Uterus (tissue), 3 donors: ENCODE measurements at regions not wholly inside any gene's neighbourhood (a gene's known extent, or its start where the extent isn't known, plus 50 kb on each side); places are given as distances from the start of the nearest gene placed in this dataset.

Experiments
- DNase-seq, 2 donors: peaks; one replicate each; pipeline ENCODE4 v3.0.0-alpha.2; 2019 to 2020
- H3K27ac ChIP-seq, 2 donors: fragments of 200-600 bp; sonication (generic); 1 replicate in 1 of 2; 2 replicates in 1 of 2; pipeline ENCODE4 v1.5.1; 2016 to 2018
- H3K27me3 ChIP-seq, 2 donors: fragments of 200-600 bp; sonication (generic); one replicate each; pipeline ENCODE4 v1.5.1; 2018 to 2019; ENCODE audit warnings: control low read depth in 1 of 2
- H3K36me3 ChIP-seq, 2 donors: fragments of 200-600 bp; sonication (generic); one replicate each; pipeline ENCODE4 v1.5.1; 2019; ENCODE audit warnings: control low read depth in 1 of 2
- H3K4me1 ChIP-seq, 2 donors: fragments of 200-600 bp; sonication (generic); one replicate each; pipeline ENCODE4 v1.5.1; 2018 to 2019; ENCODE audit warnings: control low read depth in 1 of 2
- H3K4me3 ChIP-seq, 2 donors: fragments of 200-600 bp; sonication (generic); 1 replicate in 1 of 2; 2 replicates in 1 of 2; pipeline ENCODE4 v1.5.1; 2018 to 2019; ENCODE audit warnings: mild to moderate bottlenecking in 1 of 2
- H3K9me3 ChIP-seq, 2 donors: fragments of 200-600 bp; sonication (generic); one replicate each; pipeline ENCODE4 v1.5.1; 2019; ENCODE audit warnings: control low read depth in 1 of 2
- POLR2A ChIP-seq, 2 donors: fragments of 450-650 bp; IDR thresholded peaks; one replicate each; pipeline ENCODE4 v1.6.1; 2016; ENCODE audit warnings: antibody characterized with exemption in 2 of 2, mild to moderate bottlenecking in 1 of 2, moderate library complexity in 1 of 2
- intact Hi-C: fragments of 100-400 bp; cut with DNase I; formaldehyde crosslinking; loops from one replicate; pipeline ENCODE4 v1.15.1; 2023; ENCODE audit warnings: low total_unique reads
- TF ChIP-seq, protein P1 (sequence below), 4 experiments: fragments of 200-600 bp in 2 of 4; fragments of 450-650 bp in 2 of 4; sonication (generic) in 2 of 4; IDR thresholded peaks; one replicate each; pipeline ENCODE4 v1.5.1; 2016 to 2019; ENCODE audit warnings: antibody characterized with exemption in 4 of 4, mild to moderate bottlenecking in 2 of 4, moderate library complexity in 1 of 4
- donor health status: DM: yes; HTN: yes; CAD: no.

DNA sequence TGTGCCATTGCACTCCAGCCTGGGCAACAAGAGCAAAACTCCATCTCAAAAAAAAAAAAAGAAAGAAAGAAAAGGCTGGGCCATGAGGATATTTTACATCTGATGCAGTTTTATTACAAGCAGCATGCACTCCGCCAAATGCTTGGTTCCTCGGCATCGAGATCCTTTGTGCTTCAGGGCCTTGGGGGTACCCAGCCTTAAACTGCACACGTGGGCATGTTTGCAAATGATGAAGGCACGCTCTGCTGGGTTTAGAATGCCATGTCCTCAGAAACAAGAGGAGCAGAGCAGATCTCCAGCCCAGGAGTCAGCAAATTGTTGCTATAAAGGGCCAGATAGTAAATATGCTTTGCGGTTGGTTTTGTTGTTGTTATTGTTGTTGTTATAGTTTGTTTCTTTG lies 153.2 kb downstream of the KATNIP start:
- no peaks in the 10 kb centered on the region for H3K36me3 ChIP-seq
- no peaks in the 10 kb centered on the region for H3K9me3 ChIP-seq
- no peaks in the 10 kb centered on the region for H3K4me1 ChIP-seq
- no peak for DNase-seq
- TF ChIP-seq, protein P1, sequence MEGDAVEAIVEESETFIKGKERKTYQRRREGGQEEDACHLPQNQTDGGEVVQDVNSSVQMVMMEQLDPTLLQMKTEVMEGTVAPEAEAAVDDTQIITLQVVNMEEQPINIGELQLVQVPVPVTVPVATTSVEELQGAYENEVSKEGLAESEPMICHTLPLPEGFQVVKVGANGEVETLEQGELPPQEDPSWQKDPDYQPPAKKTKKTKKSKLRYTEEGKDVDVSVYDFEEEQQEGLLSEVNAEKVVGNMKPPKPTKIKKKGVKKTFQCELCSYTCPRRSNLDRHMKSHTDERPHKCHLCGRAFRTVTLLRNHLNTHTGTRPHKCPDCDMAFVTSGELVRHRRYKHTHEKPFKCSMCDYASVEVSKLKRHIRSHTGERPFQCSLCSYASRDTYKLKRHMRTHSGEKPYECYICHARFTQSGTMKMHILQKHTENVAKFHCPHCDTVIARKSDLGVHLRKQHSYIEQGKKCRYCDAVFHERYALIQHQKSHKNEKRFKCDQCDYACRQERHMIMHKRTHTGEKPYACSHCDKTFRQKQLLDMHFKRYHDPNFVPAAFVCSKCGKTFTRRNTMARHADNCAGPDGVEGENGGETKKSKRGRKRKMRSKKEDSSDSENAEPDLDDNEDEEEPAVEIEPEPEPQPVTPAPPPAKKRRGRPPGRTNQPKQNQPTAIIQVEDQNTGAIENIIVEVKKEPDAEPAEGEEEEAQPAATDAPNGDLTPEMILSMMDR (IDR thresholded peaks at IDR 0.05): no peak
- TF ChIP-seq POLR2A (IDR thresholded peaks at IDR 0.05): no peak
- H3K27me3 ChIP-seq: no peaks in the 10 kb centered on the region
- no peak overlapping the region for H3K4me3 ChIP-seq
- intact Hi-C loops: no loop called here
- H3K27ac ChIP-seq: no peak overlapping the region

DNA sequence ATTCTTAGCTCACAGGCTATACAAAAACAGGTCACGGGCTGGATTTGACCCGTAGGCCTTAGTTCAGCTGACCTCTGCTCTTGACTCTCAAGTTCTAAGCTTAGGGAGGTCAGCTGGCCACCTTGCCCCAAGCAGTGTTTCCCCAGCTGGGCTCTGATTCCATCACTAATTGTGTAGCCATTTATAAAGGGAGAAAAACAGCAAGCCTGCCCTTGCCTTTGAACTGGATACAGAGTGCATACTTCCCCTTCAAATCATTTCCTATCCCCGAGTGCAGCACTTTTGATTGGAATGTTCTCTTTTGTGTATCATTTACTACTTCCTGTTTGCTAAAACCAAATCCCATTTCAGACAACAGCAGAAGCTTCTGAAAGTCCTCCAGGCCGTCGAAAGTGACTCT lies 153.6 kb downstream of the KATNIP start:
- no peak overlapping the region for H3K27ac ChIP-seq
- H3K9me3 ChIP-seq: no peaks in the 10 kb centered on the region
- no peaks in the 10 kb centered on the region for H3K4me1 ChIP-seq
- no peak for TF ChIP-seq POLR2A (IDR thresholded peaks at IDR 0.05)
- TF ChIP-seq, protein P1 (IDR thresholded peaks at IDR 0.05): no peak
- DNase-seq: no peak
- no peaks in the 10 kb centered on the region for H3K27me3 ChIP-seq
- H3K4me3 ChIP-seq: no peak overlapping the region
- no peaks in the 10 kb centered on the region for H3K36me3 ChIP-seq
- intact Hi-C loops: no loop called here

DNA sequence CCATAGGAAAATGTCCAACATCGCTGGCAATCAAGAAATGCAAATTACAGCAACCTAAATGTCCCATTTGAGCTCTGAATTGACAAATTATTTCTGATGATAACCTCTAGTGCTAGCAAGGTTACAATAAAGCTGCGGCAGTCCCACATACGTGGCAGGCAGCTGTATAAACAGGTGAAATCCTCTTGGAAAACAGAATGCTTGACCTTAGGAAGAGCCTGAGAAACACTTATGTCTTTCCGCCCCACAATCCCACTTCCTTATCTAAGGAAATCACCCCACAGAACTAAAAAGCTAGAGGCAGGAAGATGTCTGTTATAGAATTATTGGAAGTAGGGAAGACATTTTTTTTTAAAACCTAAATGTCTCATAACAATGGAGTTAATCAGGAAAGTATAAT lies 154.3 kb downstream of the KATNIP start:
- no peak overlapping the region for H3K4me3 ChIP-seq

DNA sequence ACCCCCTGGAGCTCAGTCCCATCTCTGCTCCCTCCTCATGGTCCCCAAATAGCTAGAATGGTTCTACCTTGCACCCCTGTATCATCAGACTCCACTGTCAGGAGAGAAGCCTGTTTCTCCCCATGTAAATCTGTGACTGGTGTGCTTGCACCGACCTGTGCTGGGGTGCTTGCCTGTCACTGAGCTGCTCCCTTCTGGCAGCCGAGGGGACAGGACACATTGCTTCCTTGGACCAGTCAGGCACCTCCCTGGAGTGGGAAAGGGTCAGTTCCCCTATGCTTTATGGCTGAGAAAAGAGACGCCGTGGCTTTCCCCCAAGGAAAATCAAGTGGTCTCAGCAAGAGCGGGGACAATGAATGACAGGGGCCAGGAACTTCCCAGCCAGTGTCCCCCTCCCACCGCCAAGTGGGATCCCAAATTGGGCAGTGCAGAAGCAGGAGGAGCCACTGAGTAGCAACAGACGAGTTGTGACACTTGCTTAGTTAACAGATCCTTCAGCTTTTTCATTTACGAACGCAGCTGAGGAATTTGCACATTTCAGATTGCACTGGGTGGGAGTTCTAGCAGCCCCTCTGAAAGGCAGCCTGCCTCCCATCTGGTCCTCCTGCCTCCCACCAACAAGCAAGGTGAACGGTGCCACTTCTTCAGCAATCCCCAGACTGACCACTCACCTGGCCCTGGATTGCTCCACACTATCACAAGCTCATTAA lies 156.4 kb downstream of the KATNIP start:
- no peak for DNase-seq
- H3K27ac ChIP-seq: no peak overlapping the region
- intact Hi-C loops: no loop called here
- no peaks in the 10 kb centered on the region for H3K27me3 ChIP-seq
- no peak overlapping the region for H3K4me3 ChIP-seq
- H3K9me3 ChIP-seq: no peaks in the 10 kb centered on the region
- H3K36me3 ChIP-seq: no peaks in the 10 kb centered on the region
- TF ChIP-seq POLR2A (IDR thresholded peaks at IDR 0.05): no peak
- TF ChIP-seq, protein P1 (IDR thresholded peaks at IDR 0.05): no peak
- no peaks in the 10 kb centered on the region for H3K4me1 ChIP-seq

More for the DNA sequence above, 154.3 kb downstream of the KATNIP start:
- no peak overlapping the region for H3K27ac ChIP-seq
- H3K9me3 ChIP-seq: no peaks in the 10 kb centered on the region
- intact Hi-C loops: no loop called here
- H3K4me1 ChIP-seq: no peaks in the 10 kb centered on the region
- H3K27me3 ChIP-seq: no peaks in the 10 kb centered on the region
- no peaks in the 10 kb centered on the region for H3K36me3 ChIP-seq
- no peak for DNase-seq
- TF ChIP-seq, protein P1 (IDR thresholded peaks at IDR 0.05): no peak
- no peak for TF ChIP-seq POLR2A (IDR thresholded peaks at IDR 0.05)

DNA sequence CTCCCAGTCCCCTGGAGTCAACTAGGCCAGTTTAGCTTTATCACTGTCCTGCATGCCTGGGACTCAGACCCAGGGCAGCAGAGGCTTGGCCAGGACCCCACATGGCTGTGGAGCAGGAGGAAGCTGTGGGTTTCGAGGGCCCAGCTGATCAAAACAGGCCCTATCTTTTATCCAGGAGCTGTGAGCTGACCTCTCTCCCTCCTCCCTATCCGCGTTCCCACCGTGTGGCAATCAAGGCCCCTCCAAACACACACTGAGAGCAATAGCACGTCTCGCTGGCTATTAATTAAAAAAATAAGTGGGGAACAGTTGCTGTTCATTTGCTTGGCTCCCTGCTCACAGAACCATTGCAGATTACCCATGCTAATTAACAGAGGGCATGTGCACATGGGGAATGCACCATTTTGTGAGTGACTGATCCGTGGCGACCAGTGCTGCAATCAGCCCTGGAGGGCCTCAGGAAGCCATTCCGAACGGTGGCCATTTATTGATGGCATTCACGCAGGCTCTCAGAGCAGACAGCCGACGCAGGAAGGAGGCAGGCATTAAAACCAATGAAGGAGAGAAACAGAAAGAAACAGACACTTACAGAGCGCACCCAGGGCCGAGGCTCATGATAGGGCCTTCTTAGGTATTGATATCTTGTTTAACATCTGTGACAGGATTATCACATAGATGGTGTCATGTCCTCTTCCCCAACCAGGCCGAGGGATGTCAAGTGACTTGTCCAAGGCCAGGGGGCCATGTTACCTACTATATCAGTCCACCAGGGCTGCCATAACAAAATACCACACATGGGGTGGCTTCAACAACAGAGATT lies 157.1 kb downstream of the KATNIP start:
- intact Hi-C loops: no loop called here
- no peak for TF ChIP-seq POLR2A (IDR thresholded peaks at IDR 0.05)
- TF ChIP-seq, protein P1 (IDR thresholded peaks at IDR 0.05): no peak
- Histone ChIP-seq H3K4me3 (no peak overlapping the region), H3K27me3 (no peaks in the 10 kb centered on the region), H3K27ac (no peak overlapping the region), H3K9me3 (no peaks in the 10 kb centered on the region), H3K36me3 (no peaks in the 10 kb centered on the region), H3K4me1 (no peaks in the 10 kb centered on the region)
- DNase-seq: no peak
